PC-3 (cell line): ENCODE measurements at regions not wholly inside any gene's neighbourhood (a gene's known extent, or its start where the extent isn't known, plus 50 kb on each side); places are given as distances from the start of the nearest gene placed in this dataset.

ENCODE experiments used
- ATAC-seq: fragments of 200-7000 bp; cut with Tn5 transposase; 2 replicates; pipeline ENCODE4 v1.9.1; 2020; ENCODE audit warnings: mild to moderate bottlenecking, moderate library complexity
- BruUV-seq: library from RNA; stranded (reverse); fragments of 400-500 nt; replicated peaks from 2 replicates; lab custom pipeline; 2021; lab: Mats Ljungman, UMichigan
- CTCF ChIA-PET: fragments of 300-600 bp; sonication (Branson Sonifier 250); formaldehyde crosslinking; loops from one replicate; lab custom pipeline; 2022; ENCODE audit warnings: antibody characterized with exemption; lab: Charles Lee
- POLR2A ChIA-PET: fragments of 300-600 bp; sonication (Branson Sonifier 250); formaldehyde crosslinking; loops from one replicate; lab custom pipeline; 2022; ENCODE audit warnings: antibody characterized with exemption; ENCODE audit not compliant: unreplicated experiment; lab: Charles Lee
- DNase-seq: peaks from one replicate; pipeline ENCODE4 v3.0.0-alpha.2; 2015
- H2AFZ ChIP-seq: fragments of 300-600 bp; sonication (generic); 2 replicates; pipeline ENCODE4 v1.6.0; 2016; ENCODE audit warnings: antibody characterized with exemption, low read length
- H3F3A ChIP-seq: fragments of 300-600 bp; sonication (generic); one replicate; pipeline ENCODE4 v1.6.0; 2017; ENCODE audit warnings: antibody characterized with exemption, low read length, control low read depth, mild to moderate bottlenecking; ENCODE audit not compliant: unreplicated experiment
- H3K27ac ChIP-seq: fragments of 300-600 bp; sonication (generic); 2 replicates; pipeline ENCODE4 v1.5.1; 2016; ENCODE audit warnings: mild to moderate bottlenecking, low read length
- H3K27me3 ChIP-seq: fragments of 300-600 bp; sonication (generic); 2 replicates; pipeline ENCODE4 v1.6.1; 2016; ENCODE audit warnings: low read length, mixed read lengths
- H3K36me3 ChIP-seq: fragments of 300-600 bp; sonication (generic); 2 replicates; pipeline ENCODE4 v1.6.1; 2016; ENCODE audit warnings: low read depth, mixed run types, low read length, mixed read lengths
- H3K4me1 ChIP-seq: fragments of 300-600 bp; sonication (generic); 2 replicates; pipeline ENCODE4 v1.5.1; 2016; ENCODE audit warnings: low read length; ENCODE audit not compliant: insufficient read depth
- H3K4me2 ChIP-seq: fragments of 300-600 bp; sonication (generic); 2 replicates; pipeline ENCODE4 v1.6.0; 2016; ENCODE audit warnings: low read length
- H3K4me3 ChIP-seq: fragments of 300-600 bp; sonication (generic); 2 replicates; pipeline ENCODE4 v1.5.1; 2016; ENCODE audit warnings: mild to moderate bottlenecking, low read length, mixed read lengths
- H3K79me2 ChIP-seq: fragments of 300-600 bp; sonication (generic); 2 replicates; pipeline ENCODE4 v1.6.1; 2017; ENCODE audit warnings: low read length, mixed read lengths
- H3K9ac ChIP-seq: fragments of 300-600 bp; sonication (generic); 2 replicates; pipeline ENCODE4 v1.6.0; 2016; ENCODE audit warnings: mild to moderate bottlenecking, low read length
- H3K9me2 ChIP-seq: fragments of 300-600 bp; sonication (generic); replicated peaks from 2 replicates; pipeline ENCODE4 v1.6.1; 2016; ENCODE audit warnings: mixed run types, low read length, mixed read lengths
- H3K9me3 ChIP-seq: fragments of 300-600 bp; sonication (generic); 2 replicates; pipeline ENCODE4 v1.6.1; 2016; ENCODE audit warnings: low read length, mixed read lengths
- H4K20me1 ChIP-seq: fragments of 300-600 bp; sonication (generic); 2 replicates; pipeline ENCODE4 v1.6.1; 2016; ENCODE audit warnings: low read length, mixed read lengths
- CTCF ChIP-seq: fragments of 300-600 bp; sonication (generic); conservative IDR thresholded peaks from 2 replicates; pipeline ENCODE4 v1.5.1; 2017; ENCODE audit warnings: antibody characterized with exemption, low read depth, mild to moderate bottlenecking, low read length
- EZH2 ChIP-seq: fragments of 300-600 bp; sonication (generic); IDR thresholded peaks from one replicate; pipeline ENCODE4 v1.6.1; 2017; ENCODE audit warnings: antibody characterized with exemption, mild to moderate bottlenecking, low read length; ENCODE audit not compliant: unreplicated experiment
- EZH2phosphoT487 ChIP-seq: fragments of 300-600 bp; sonication (generic); IDR thresholded peaks from 2 replicates; pipeline ENCODE4 v1.6.1; 2018; ENCODE audit warnings: mild to moderate bottlenecking, antibody characterized with exemption, low read length, borderline replicate concordance
- intact Hi-C: fragments of 100-400 bp; cut with micrococcal nuclease; formaldehyde crosslinking; loops from 2 replicates; pipeline ENCODE4 v1.9.0; 2023

GRCh38 chr12:60227916-60228315, 632.1 kb downstream of the SLC16A7 start:
- TF ChIP-seq EZH2phosphoT487 = no peak
- no peak for TF ChIP-seq EZH2
- TF ChIP-seq CTCF = no peak
- Histone ChIP-seq H3K27me3 (no peaks in the 10 kb centered on the region), H4K20me1 (no peaks in the 10 kb centered on the region), H3K4me2 (no peak overlapping the region), H2AFZ (no peak overlapping the region), H3F3A (no peaks in the 10 kb centered on the region), H3K79me2 (no peaks in the 10 kb centered on the region), H3K9me2 (no peaks in the 10 kb centered on the region), H3K9ac (no peak overlapping the region), H3K4me3 (no peak overlapping the region), H3K4me1 (no peaks in the 10 kb centered on the region), H3K9me3 (0 out of 2 replicates have a peak, but pooled peaks cover 7% of the 10 kb centered on the region), H3K27ac (no peak overlapping the region), H3K36me3 (no peaks in the 10 kb centered on the region)
- no peak for DNase-seq
- ATAC-seq = no peak
- CTCF ChIA-PET = no interaction called here
- intact Hi-C loops = no loop called here
- no TSS peak for BruUV-seq
- POLR2A ChIA-PET = no interaction called here

- BruUV-seq = no TSS peak
- intact Hi-C loops = no loop called here
- TF ChIP-seq CTCF = no peak
- TF ChIP-seq EZH2 = no peak
- no peak for TF ChIP-seq EZH2phosphoT487
- H3F3A ChIP-seq = no peaks in the 10 kb centered on the region
- no peak for ATAC-seq
- ChIA-PET POLR2A (no interaction called here), CTCF (no interaction called here)
- 0 out of 2 replicates have a peak, but pooled peaks cover 7% of the 10 kb centered on the region for H3K9me3 ChIP-seq
- H3K79me2 ChIP-seq = no peaks in the 10 kb centered on the region
- no peaks in the 10 kb centered on the region for H3K27me3 ChIP-seq
- no peak overlapping the region for H3K9ac ChIP-seq
- H3K36me3 ChIP-seq = no peaks in the 10 kb centered on the region
- no peak overlapping the region for H3K27ac ChIP-seq
- H3K4me1 ChIP-seq = 0 out of 2 replicates have a peak, but pooled peaks cover 4% of the 10 kb centered on the region
- H3K9me2 ChIP-seq = no peaks in the 10 kb centered on the region
- 0 out of 2 replicates have a peak overlapping the region, but pooled peaks have one; percentile 3 for H2AFZ ChIP-seq
- DNase-seq = peak; percentile 13
- H4K20me1 ChIP-seq = no peaks in the 10 kb centered on the region
- H3K4me2 ChIP-seq = no peak overlapping the region
- H3K4me3 ChIP-seq = no peak overlapping the region
These were observed 634.2 kb downstream of the SLC16A7 start for GRCh38 chr12:60230056-60230455.

- Histone ChIP-seq H3K9me2 (no peaks in the 10 kb centered on the region), H3K27me3 (no peaks in the 10 kb centered on the region), H3K36me3 (no peaks in the 10 kb centered on the region), H3F3A (no peaks in the 10 kb centered on the region), H3K4me2 (no peak overlapping the region), H3K4me3 (no peak overlapping the region), H2AFZ (no peak overlapping the region), H3K4me1 (0 out of 2 replicates have a peak, but pooled peaks cover 4% of the 10 kb centered on the region), H3K9me3 (0 out of 2 replicates have a peak, but pooled peaks cover 3% of the 10 kb centered on the region), H3K79me2 (no peaks in the 10 kb centered on the region), H3K9ac (no peak overlapping the region), H3K27ac (no peak overlapping the region), H4K20me1 (no peaks in the 10 kb centered on the region)
- ChIA-PET POLR2A (no interaction called here), CTCF (no interaction called here)
- DNase-seq (no peak), ATAC-seq (no peak)
- BruUV-seq = no TSS peak
- TF ChIP-seq EZH2phosphoT487 = no peak
- no peak for TF ChIP-seq EZH2
- TF ChIP-seq CTCF = no peak
- intact Hi-C loops = no loop called here
These were observed 635.5 kb downstream of the SLC16A7 start for GRCh38 chr12:60231303-60231702.
